Kidney (tissue), 13 donors: ENCODE measurements at regions not wholly inside any gene's neighbourhood (a gene's known extent, or its start where the extent isn't known, plus 50 kb on each side); places are given as distances from the start of the nearest gene placed in this dataset.

ENCODE experiments used
- DNase-seq, 5 donors: peaks; one replicate each; pipeline ENCODE4 v3.0.0-alpha.2; 2013 to 2020
- FAIRE-seq: peaks from 2 replicates; lab custom pipeline; 2012; peaks lifted over from hg19 to GRCh38; lab: Jason Lieb, UNC
- H3K27ac ChIP-seq, 2 donors: one replicate each; pipeline ENCODE4 v1.7.0; 2013; ENCODE audit warnings: low read depth in 2 of 2, low read length in 2 of 2, inconsistent platforms in 1 of 2
- H3K27me3 ChIP-seq: one replicate; pipeline ENCODE4 v1.7.1; 2013; ENCODE audit warnings: low read length, inconsistent platforms; ENCODE audit not compliant: control insufficient read depth, insufficient read depth
- H3K36me3 ChIP-seq, 3 donors: one replicate each; pipeline versions ENCODE4 v1.7.0 to v1.7.1; 2013; ENCODE audit warnings: low read length in 3 of 3, control low read depth in 1 of 3, inconsistent platforms in 1 of 3; ENCODE audit not compliant: insufficient read depth in 3 of 3, control insufficient read depth in 2 of 3
- H3K4me1 ChIP-seq, 3 donors: one replicate each; pipeline versions ENCODE4 v1.7.0 to v1.7.1; 2013; ENCODE audit warnings: low read length in 3 of 3, inconsistent platforms in 1 of 3, low read depth in 1 of 3; ENCODE audit not compliant: control insufficient read depth in 2 of 3, insufficient read depth in 2 of 3
- H3K4me3 ChIP-seq, 3 donors: one replicate each; pipeline versions ENCODE4 v1.7.0 to v1.8.1; 2013; ENCODE audit warnings: low read length in 3 of 3, control low read depth in 1 of 3, inconsistent platforms in 1 of 3
- H3K9ac ChIP-seq, 3 donors: one replicate each; pipeline versions ENCODE4 v1.7.0 to v1.7.1; 2013; ENCODE audit warnings: low read length in 3 of 3, control low read depth in 1 of 3, inconsistent platforms in 1 of 3
- H3K9me3 ChIP-seq, 3 donors: one replicate each; pipeline versions ENCODE4 v1.7.0 to v1.7.1; 2013; ENCODE audit warnings: low read length in 3 of 3, control low read depth in 1 of 3, inconsistent platforms in 1 of 3; ENCODE audit not compliant: control insufficient read depth in 2 of 3, insufficient read depth in 1 of 3
- intact Hi-C: fragments of 100-400 bp; cut with DNase I; formaldehyde crosslinking; loops from one replicate; pipeline ENCODE4 v1.11.1; 2022
- TF ChIP-seq, protein P1 (sequence below): IDR thresholded peaks from 3 replicates; pipeline ENCODE4 v1.5.1; 2012; ENCODE audit warnings: mild to moderate bottlenecking, moderate library complexity, borderline replicate concordance; ENCODE audit not compliant: insufficient read depth; ENCODE audit errors: extremely low read depth
- donor health status: control.
- donor health status: control.
- donor health status: control.
- donor health status: control.
- donor health status: control.
- donor health status: DM: yes; HTN: yes; CAD: no.
- donor health status: Normal renal cell carcinoma (clear cell type).

GRCh38 chr9:115650768-115651167 is 502.8 kb upstream of the PAPPA start:
- TF ChIP-seq, protein P1, sequence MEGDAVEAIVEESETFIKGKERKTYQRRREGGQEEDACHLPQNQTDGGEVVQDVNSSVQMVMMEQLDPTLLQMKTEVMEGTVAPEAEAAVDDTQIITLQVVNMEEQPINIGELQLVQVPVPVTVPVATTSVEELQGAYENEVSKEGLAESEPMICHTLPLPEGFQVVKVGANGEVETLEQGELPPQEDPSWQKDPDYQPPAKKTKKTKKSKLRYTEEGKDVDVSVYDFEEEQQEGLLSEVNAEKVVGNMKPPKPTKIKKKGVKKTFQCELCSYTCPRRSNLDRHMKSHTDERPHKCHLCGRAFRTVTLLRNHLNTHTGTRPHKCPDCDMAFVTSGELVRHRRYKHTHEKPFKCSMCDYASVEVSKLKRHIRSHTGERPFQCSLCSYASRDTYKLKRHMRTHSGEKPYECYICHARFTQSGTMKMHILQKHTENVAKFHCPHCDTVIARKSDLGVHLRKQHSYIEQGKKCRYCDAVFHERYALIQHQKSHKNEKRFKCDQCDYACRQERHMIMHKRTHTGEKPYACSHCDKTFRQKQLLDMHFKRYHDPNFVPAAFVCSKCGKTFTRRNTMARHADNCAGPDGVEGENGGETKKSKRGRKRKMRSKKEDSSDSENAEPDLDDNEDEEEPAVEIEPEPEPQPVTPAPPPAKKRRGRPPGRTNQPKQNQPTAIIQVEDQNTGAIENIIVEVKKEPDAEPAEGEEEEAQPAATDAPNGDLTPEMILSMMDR, result no peak
- Histone ChIP-seq H3K36me3 (no peaks in the 10 kb centered on the region), H3K9ac (no peak overlapping the region), H3K27me3 (no peaks in the 10 kb centered on the region), H3K9me3 (no peaks in the 10 kb centered on the region), H3K27ac (peak overlapping the region; percentile 10 to 63), H3K4me3 (no peak overlapping the region), H3K4me1 (no peaks in the 10 kb centered on the region)
- intact Hi-C loops, result no loop called here
- peak in 1 of 5 donors; percentile 7 for DNase-seq
- no peak for FAIRE-seq

DNA sequence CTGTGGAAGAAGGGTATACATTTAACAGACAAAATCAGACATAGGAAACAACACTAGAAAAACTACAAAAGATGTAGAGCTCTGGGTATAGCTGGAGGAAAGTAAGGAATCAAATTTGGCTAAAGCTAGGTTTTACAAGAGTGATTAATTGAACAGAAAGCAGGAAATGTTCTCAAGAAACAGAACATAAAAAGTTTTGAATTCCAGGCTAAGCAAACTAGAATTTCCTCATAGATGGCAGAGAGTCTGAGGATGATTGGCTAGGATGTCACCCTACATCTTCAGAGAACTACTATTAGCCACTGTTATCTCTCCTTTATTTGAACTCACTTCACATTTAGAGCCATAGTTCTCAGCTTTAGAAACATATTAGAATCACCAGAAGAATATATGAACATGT is 502.1 kb upstream of the PAPPA start:
- no peak overlapping the region for H3K4me3 ChIP-seq
- no peak for FAIRE-seq
- no peaks in the 10 kb centered on the region for H3K36me3 ChIP-seq
- H3K9me3 ChIP-seq, result no peaks in the 10 kb centered on the region
- TF ChIP-seq, protein P1, result no peak
- no peak overlapping the region for H3K9ac ChIP-seq
- intact Hi-C loops, result no loop called here
- H3K4me1 ChIP-seq, result no peaks in the 10 kb centered on the region
- DNase-seq, result no peak
- H3K27ac ChIP-seq, result no peak overlapping the region
- H3K27me3 ChIP-seq, result no peaks in the 10 kb centered on the region

GRCh38 chr9:115653171-115653606 is 500.4 kb upstream of the PAPPA start:
- Histone ChIP-seq H3K4me1 (no peaks in the 10 kb centered on the region), H3K4me3 (no peak overlapping the region), H3K36me3 (no peaks in the 10 kb centered on the region), H3K9ac (no peak overlapping the region), H3K27me3 (no peaks in the 10 kb centered on the region), H3K27ac (no peak overlapping the region), H3K9me3 (no peaks in the 10 kb centered on the region)
- DNase-seq (peak in 1 of 5 donors; percentile 13), FAIRE-seq (no peak)
- intact Hi-C loops, result no loop called here
- TF ChIP-seq, protein P1, result no peak

- no peak for FAIRE-seq
- TF ChIP-seq, protein P1, result no peak
- Histone ChIP-seq H3K27me3 (no peaks in the 10 kb centered on the region), H3K4me1 (no peaks in the 10 kb centered on the region), H3K4me3 (no peak overlapping the region), H3K36me3 (no peaks in the 10 kb centered on the region), H3K27ac (no peak overlapping the region), H3K9ac (no peak overlapping the region), H3K9me3 (no peaks in the 10 kb centered on the region)
- no peak for DNase-seq
- intact Hi-C loops, result no loop called here
Measured at GRCh38 chr9:115657695-115658094, 495.9 kb upstream of the PAPPA start.
